Adrenal gland (tissue), 9 donors: ENCODE measurements at regions not wholly inside any gene's neighbourhood (a gene's known extent, or its start where the extent isn't known, plus 50 kb on each side); places are given as distances from the start of the nearest gene placed in this dataset.

Experiments
- DNase-seq, 7 donors: peaks; one replicate each; pipeline ENCODE4 v3.0.0-alpha.2; 2019 to 2020
- H3K27ac ChIP-seq, 5 donors: fragments of 200-600 bp; sonication (generic) in 4 of 5; 1 replicate in 3 of 5; 2 replicates in 2 of 5; pipeline versions ENCODE4 v1.5.1 to v1.8.0; 2016 to 2020; ENCODE audit warnings: mild to moderate bottlenecking in 1 of 5
- H3K27me3 ChIP-seq: fragments of 200-600 bp; 2 replicates; pipeline ENCODE4 v1.8.0; 2021
- H3K36me3 ChIP-seq, 2 donors: fragments of 200-600 bp; replicated peaks in 1 of 2; 1 replicate in 1 of 2; 2 replicates in 1 of 2; pipeline versions ENCODE4 v1.5.1 to v1.8.0; 2018 to 2022
- H3K4me1 ChIP-seq, 2 donors: fragments of 200-600 bp; replicated peaks in 1 of 2; 1 replicate in 1 of 2; 2 replicates in 1 of 2; pipeline versions ENCODE4 v1.5.1 to v1.8.0; 2018 to 2021
- H3K4me3 ChIP-seq, 4 donors: fragments of 200-600 bp; sonication (generic) in 3 of 4; one replicate each; pipeline ENCODE4 v1.5.1; 2016 to 2018
- H3K9me3 ChIP-seq, 3 donors: fragments of 200-600 bp; sonication (generic) in 1 of 3; replicated peaks in 1 of 3; 1 replicate in 2 of 3; 2 replicates in 1 of 3; pipeline versions ENCODE4 v1.5.1 to v1.8.0; 2016 to 2021
- CTCF ChIP-seq, 6 experiments: fragments of 450-650 bp in 4 of 6; fragments of 200-600 bp in 2 of 6; sonication (generic) in 1 of 6; IDR thresholded peaks; 1 replicate in 5 of 6; 2 replicates in 1 of 6; pipeline versions ENCODE4 v1.5.1 to v1.8.0; 2016 to 2021; ENCODE audit warnings: antibody characterized with exemption in 6 of 6, mild to moderate bottlenecking in 2 of 6, moderate library complexity in 1 of 6
- POLR2A ChIP-seq, 2 donors: fragments of 450-650 bp; IDR thresholded peaks; one replicate each; pipeline ENCODE4 v1.6.1; 2017; ENCODE audit warnings: antibody characterized with exemption in 2 of 2, mild to moderate bottlenecking in 2 of 2, moderate library complexity in 1 of 2
- WGBS, 4 donors: extraction: QIAGEN DNeasy Blood & Tissue Kit in 2 of 4; methylation state at CpG; one replicate each; pipeline versions ENCODE4 v1.1.5 to v1.1.7; 2013 to 2017; 5-methylcytosine and 5-hydroxymethylcytosine counted together
- intact Hi-C, 2 donors: fragments of 100-400 bp; cut with DNase I; formaldehyde crosslinking; loops; one replicate each; pipeline versions ENCODE4 v1.14.1 to v1.15.0; 2022 to 2023
- donor health status: healthy with polysubstance abuse.
- donor health status: Bipolar disorder and iron deficiency.
- donor health status: DM: yes; HTN: yes; CAD: no.
- donor health status: DM: no; HTN: no; CAD: no.
- donor health status: DM: no; HTN: no; CAD: no.

- no peak for DNase-seq
- 94 to 100% (median 100%) methylated on average over 1 of the region's 1 CpG for WGBS, 4 donors
- H3K27ac ChIP-seq: no peak overlapping the region
- H3K9me3 ChIP-seq: no peaks in the 10 kb centered on the region
- H3K4me3 ChIP-seq: no peak overlapping the region
- no peaks in the 10 kb centered on the region for H3K4me1 ChIP-seq
- H3K36me3 ChIP-seq: no peaks in the 10 kb centered on the region
- TF ChIP-seq POLR2A (IDR thresholded peaks at IDR 0.05): no peak
- intact Hi-C loops: no loop called here
- no peaks in the 10 kb centered on the region for H3K27me3 ChIP-seq
Observed at GRCh38 chr16:73457851-73458250, 409.9 kb upstream of the ZFHX3 start.

- no peaks in the 10 kb centered on the region for H3K36me3 ChIP-seq
- 90 to 94% (median 90%) methylated on average over 3 of the region's 3 CpGs for whole genome bisulfite sequencing, 4 donors
- H3K4me3 ChIP-seq: no peak overlapping the region
- H3K4me1 ChIP-seq: no peaks in the 10 kb centered on the region
- H3K27me3 ChIP-seq: no peaks in the 10 kb centered on the region
- DNase-seq: no peak
- H3K27ac ChIP-seq: no peak overlapping the region
- intact Hi-C loops: no loop called here
- H3K9me3 ChIP-seq: no peaks in the 10 kb centered on the region
- TF ChIP-seq CTCF (IDR thresholded peaks at IDR 0.05) (no peak), POLR2A (IDR thresholded peaks at IDR 0.05) (no peak)
Observed at GRCh38 chr16:73448970-73449369, 401.0 kb upstream of the ZFHX3 start.

GRCh38 chr16:73447846-73448245, 399.9 kb upstream of the ZFHX3 start:
- Histone ChIP-seq H3K27me3 (no peaks in the 10 kb centered on the region), H3K27ac (no peak overlapping the region), H3K9me3 (no peaks in the 10 kb centered on the region), H3K4me1 (no peaks in the 10 kb centered on the region), H3K36me3 (no peaks in the 10 kb centered on the region), H3K4me3 (no peak overlapping the region)
- intact Hi-C loops: no loop called here
- no peak for DNase-seq
- no peak for TF ChIP-seq POLR2A (IDR thresholded peaks at IDR 0.05)
- WGBS, 4 donors: 69 to 85% (median 81%) methylated on average over 2 of the region's 2 CpGs

- 82 to 97% (median 91%) methylated on average over 5 of the region's 5 CpGs for WGBS, 4 donors
- no peaks in the 10 kb centered on the region for H3K4me1 ChIP-seq
- no peak for DNase-seq
- no peaks in the 10 kb centered on the region for H3K9me3 ChIP-seq
- TF ChIP-seq POLR2A (IDR thresholded peaks at IDR 0.05) (no peak), CTCF (IDR thresholded peaks at IDR 0.05) (no peak)
- H3K4me3 ChIP-seq: no peak overlapping the region
- intact Hi-C loops: no loop called here
- no peaks in the 10 kb centered on the region for H3K36me3 ChIP-seq
- no peak overlapping the region for H3K27ac ChIP-seq
- H3K27me3 ChIP-seq: no peaks in the 10 kb centered on the region
Observed at GRCh38 chr16:73434621-73435020, 386.7 kb upstream of the ZFHX3 start.

- H3K27ac ChIP-seq: no peak overlapping the region
- no peaks in the 10 kb centered on the region for H3K4me1 ChIP-seq
- TF ChIP-seq POLR2A (IDR thresholded peaks at IDR 0.05) (no peak), CTCF (IDR thresholded peaks at IDR 0.05) (no peak)
- no peaks in the 10 kb centered on the region for H3K36me3 ChIP-seq
- 75 to 90% (median 76%) methylated on average over 9 to 16 of the region's 16 CpGs for WGBS, 4 donors
- no peaks in the 10 kb centered on the region for H3K9me3 ChIP-seq
- DNase-seq: no peak
- H3K27me3 ChIP-seq: no peaks in the 10 kb centered on the region
- intact Hi-C loops: no loop called here
- H3K4me3 ChIP-seq: no peak overlapping the region
Observed at GRCh38 chr16:73433731-73434307, 385.9 kb upstream of the ZFHX3 start.
